ENCODE measurements at regions not wholly inside any gene's neighbourhood (a gene's known extent, or its start where the extent isn't known, plus 50 kb on each side); places are given as distances from the start of the nearest gene placed in this dataset.
A peak's percentile ranks its signal among the peaks of the same experiment; 100 is the strongest.

DNA sequence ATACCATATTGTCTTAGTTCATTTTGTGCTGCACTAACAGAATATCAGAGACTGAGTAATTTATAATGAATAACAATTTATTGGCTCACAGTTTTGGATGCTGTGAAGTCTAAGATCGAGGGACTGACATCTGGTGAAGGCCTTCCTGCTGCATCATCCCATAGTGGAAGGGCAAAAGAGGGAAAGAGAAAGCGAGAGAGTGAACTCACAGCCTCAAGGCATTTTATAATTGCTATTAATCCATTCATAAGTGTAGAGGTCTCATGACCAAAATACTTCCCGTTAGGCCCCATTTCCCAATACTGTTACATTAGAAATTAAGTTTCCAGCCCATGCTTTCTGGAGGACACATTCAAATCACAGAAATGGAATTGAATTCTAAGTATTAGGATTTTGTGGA lies 554.4 kb downstream of the TRAM1L1 start:
- H3K9me2 ChIP-seq (replicated peaks; ENCODE audit: low read depth, low read length): no peaks in the 10 kb centered on the region
- TF ChIP-seq EZH2phosphoT487 (IDR thresholded peaks at IDR 0.05; ENCODE audit: borderline replicate concordance): no peak
- TF ChIP-seq, protein P1, sequence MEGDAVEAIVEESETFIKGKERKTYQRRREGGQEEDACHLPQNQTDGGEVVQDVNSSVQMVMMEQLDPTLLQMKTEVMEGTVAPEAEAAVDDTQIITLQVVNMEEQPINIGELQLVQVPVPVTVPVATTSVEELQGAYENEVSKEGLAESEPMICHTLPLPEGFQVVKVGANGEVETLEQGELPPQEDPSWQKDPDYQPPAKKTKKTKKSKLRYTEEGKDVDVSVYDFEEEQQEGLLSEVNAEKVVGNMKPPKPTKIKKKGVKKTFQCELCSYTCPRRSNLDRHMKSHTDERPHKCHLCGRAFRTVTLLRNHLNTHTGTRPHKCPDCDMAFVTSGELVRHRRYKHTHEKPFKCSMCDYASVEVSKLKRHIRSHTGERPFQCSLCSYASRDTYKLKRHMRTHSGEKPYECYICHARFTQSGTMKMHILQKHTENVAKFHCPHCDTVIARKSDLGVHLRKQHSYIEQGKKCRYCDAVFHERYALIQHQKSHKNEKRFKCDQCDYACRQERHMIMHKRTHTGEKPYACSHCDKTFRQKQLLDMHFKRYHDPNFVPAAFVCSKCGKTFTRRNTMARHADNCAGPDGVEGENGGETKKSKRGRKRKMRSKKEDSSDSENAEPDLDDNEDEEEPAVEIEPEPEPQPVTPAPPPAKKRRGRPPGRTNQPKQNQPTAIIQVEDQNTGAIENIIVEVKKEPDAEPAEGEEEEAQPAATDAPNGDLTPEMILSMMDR (conservative IDR thresholded peaks at IDR 0.05; ENCODE audit: low read length): no peak
- H2AFZ ChIP-seq (ENCODE audit: low read length): no peak overlapping the region
- peaks cover 40% of the 10 kb centered on the region for H3K4me1 ChIP-seq (ENCODE audit: insufficient read depth, low read length, poor library complexity, severe bottlenecking)
- peak overlapping the region; percentile 55 for H3K4me2 ChIP-seq (ENCODE audit: low read depth, low read length, poor library complexity, severe bottlenecking)
- H3K27me3 ChIP-seq (ENCODE audit: insufficient read depth, low read length, poor library complexity, severe bottlenecking): no peaks in the 10 kb centered on the region
- no peaks in the 10 kb centered on the region for H3K9me3 ChIP-seq (ENCODE audit: insufficient read depth, low read depth, low read length)
- H3K79me2 ChIP-seq (ENCODE audit: insufficient read depth, low read length): no peaks in the 10 kb centered on the region
- H3K9ac ChIP-seq (ENCODE audit: low read depth, low read length, poor library complexity, severe bottlenecking): peak overlapping the region; percentile 9
- no peaks in the 10 kb centered on the region for H4K20me1 ChIP-seq (ENCODE audit: insufficient read depth, low read length, poor library complexity, severe bottlenecking)
- H3F3A ChIP-seq (ENCODE audit: low read depth): peaks cover 7% of the 10 kb centered on the region; the same call in 1 of the 2 replicates
- peak overlapping the region; percentile 44 for H3K4me3 ChIP-seq (ENCODE audit: low read length, poor library complexity, severe bottlenecking)
- no peaks in the 10 kb centered on the region for H3K36me3 ChIP-seq (ENCODE audit: insufficient read depth, low read length)

DNA sequence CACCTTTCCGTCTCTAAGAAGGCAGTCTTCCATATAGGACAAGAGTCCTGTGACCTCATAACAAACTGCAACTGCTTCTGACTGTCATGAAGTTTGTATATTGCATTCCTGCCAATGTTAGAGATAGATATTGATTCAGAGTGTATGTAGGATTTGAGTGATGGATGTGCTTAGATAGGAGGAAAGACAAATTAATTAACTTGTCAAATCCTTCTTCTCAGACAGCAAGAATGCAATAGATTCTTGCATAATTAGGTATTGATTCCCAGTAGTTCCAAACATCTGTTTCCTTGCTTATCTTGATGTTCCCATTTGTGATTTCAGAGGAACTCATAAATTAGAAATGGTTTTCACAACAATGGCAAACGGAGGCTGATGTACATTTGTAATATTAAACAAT lies 555.3 kb downstream of the TRAM1L1 start:
- H3K36me3 ChIP-seq (ENCODE audit: insufficient read depth, low read length): no peaks in the 10 kb centered on the region
- no peaks in the 10 kb centered on the region for H3K9me3 ChIP-seq (ENCODE audit: insufficient read depth, low read depth, low read length)
- no peak overlapping the region for H3K4me3 ChIP-seq (ENCODE audit: low read length, poor library complexity, severe bottlenecking)
- H3F3A ChIP-seq (ENCODE audit: low read depth): peaks cover 7% of the 10 kb centered on the region; the same call in 1 of the 2 replicates
- no peak for TF ChIP-seq EZH2phosphoT487 (IDR thresholded peaks at IDR 0.05; ENCODE audit: borderline replicate concordance)
- TF ChIP-seq, protein P1 (conservative IDR thresholded peaks at IDR 0.05; ENCODE audit: low read length): no peak
- H3K4me2 ChIP-seq (ENCODE audit: low read depth, low read length, poor library complexity, severe bottlenecking): no peak overlapping the region
- H3K4me1 ChIP-seq (ENCODE audit: insufficient read depth, low read length, poor library complexity, severe bottlenecking): peaks cover 47% of the 10 kb centered on the region
- no peaks in the 10 kb centered on the region for H3K27me3 ChIP-seq (ENCODE audit: insufficient read depth, low read length, poor library complexity, severe bottlenecking)
- no peak overlapping the region for H3K9ac ChIP-seq (ENCODE audit: low read depth, low read length, poor library complexity, severe bottlenecking)
- no peaks in the 10 kb centered on the region for H3K79me2 ChIP-seq (ENCODE audit: insufficient read depth, low read length)
- no peaks in the 10 kb centered on the region for H4K20me1 ChIP-seq (ENCODE audit: insufficient read depth, low read length, poor library complexity, severe bottlenecking)
- H2AFZ ChIP-seq (ENCODE audit: low read length): no peak overlapping the region
- H3K9me2 ChIP-seq (replicated peaks; ENCODE audit: low read depth, low read length): no peaks in the 10 kb centered on the region

DNA sequence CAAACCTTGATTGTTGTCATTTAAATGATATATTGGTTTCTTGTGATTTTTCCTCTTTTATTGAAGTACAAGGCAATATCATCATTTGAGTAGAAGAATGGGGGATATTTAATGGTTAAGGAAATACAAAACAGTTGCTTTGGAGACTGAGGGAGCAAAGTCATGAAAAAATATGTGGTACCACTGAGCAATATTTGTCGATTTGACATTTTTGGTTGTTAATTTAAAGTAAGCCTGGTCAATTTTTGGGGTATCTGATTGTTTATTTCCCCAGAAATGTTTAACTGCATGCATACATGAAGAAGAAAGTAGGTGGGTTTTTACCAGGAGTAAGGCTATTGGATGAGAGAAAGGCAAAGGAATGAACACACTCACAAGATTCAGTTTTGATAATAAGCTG lies 556.2 kb downstream of the TRAM1L1 start:
- Histone ChIP-seq H3K27me3 (ENCODE audit: insufficient read depth, low read length, poor library complexity, severe bottlenecking) (no peaks in the 10 kb centered on the region), H3K79me2 (ENCODE audit: insufficient read depth, low read length) (no peaks in the 10 kb centered on the region), H3K4me1 (ENCODE audit: insufficient read depth, low read length, poor library complexity, severe bottlenecking) (peaks cover 47% of the 10 kb centered on the region), H3K36me3 (ENCODE audit: insufficient read depth, low read length) (no peaks in the 10 kb centered on the region), H3K4me3 (ENCODE audit: low read length, poor library complexity, severe bottlenecking) (no peak overlapping the region), H4K20me1 (ENCODE audit: insufficient read depth, low read length, poor library complexity, severe bottlenecking) (no peaks in the 10 kb centered on the region), H3K9me2 (replicated peaks; ENCODE audit: low read depth, low read length) (no peaks in the 10 kb centered on the region), H3K4me2 (ENCODE audit: low read depth, low read length, poor library complexity, severe bottlenecking) (peak overlapping the region; percentile 11), H3K9me3 (ENCODE audit: insufficient read depth, low read depth, low read length) (no peaks in the 10 kb centered on the region), H3F3A (ENCODE audit: low read depth) (peaks cover 7% of the 10 kb centered on the region; the same call in 1 of the 2 replicates), H2AFZ (ENCODE audit: low read length) (no peak overlapping the region), H3K9ac (ENCODE audit: low read depth, low read length, poor library complexity, severe bottlenecking) (no peak overlapping the region)
- no peak for TF ChIP-seq EZH2phosphoT487 (IDR thresholded peaks at IDR 0.05; ENCODE audit: borderline replicate concordance)
- TF ChIP-seq, protein P1 (conservative IDR thresholded peaks at IDR 0.05; ENCODE audit: low read length): no peak
